Endodermal cell (in vitro differentiated cells): ENCODE measurements at regions not wholly inside any gene's neighbourhood (a gene's known extent, or its start where the extent isn't known, plus 50 kb on each side); places are given as distances from the start of the nearest gene placed in this dataset.

Source experiments
- DNase-seq: peaks from one replicate; pipeline ENCODE4 v3.0.0-alpha.2; 2017
- H3K27ac ChIP-seq: 2 replicates; pipeline ENCODE4 v1.5.1; 2013; ENCODE audit warnings: mild to moderate bottlenecking, low read depth, low read length, moderate library complexity
- H3K27me3 ChIP-seq: 2 replicates; pipeline ENCODE4 v1.6.1; 2013; ENCODE audit warnings: mild to moderate bottlenecking, low read length, moderate library complexity; ENCODE audit not compliant: insufficient read depth, control insufficient read depth, poor library complexity, severe bottlenecking
- H3K36me3 ChIP-seq: 2 replicates; pipeline ENCODE4 v1.7.0; 2013; ENCODE audit warnings: mild to moderate bottlenecking, low read length, moderate library complexity; ENCODE audit not compliant: control insufficient read depth, insufficient read depth
- H3K4me1 ChIP-seq: one replicate; pipeline ENCODE4 v1.7.0; 2013; ENCODE audit warnings: low read length; ENCODE audit not compliant: control insufficient read depth, insufficient read depth
- H3K4me3 ChIP-seq: 2 replicates; pipeline ENCODE4 v1.5.1; 2013; ENCODE audit warnings: mild to moderate bottlenecking, low read length, moderate library complexity
- H3K9ac ChIP-seq: 2 replicates; pipeline ENCODE4 v1.6.1; 2013; ENCODE audit warnings: mild to moderate bottlenecking, low read length, moderate library complexity; ENCODE audit not compliant: poor library complexity, severe bottlenecking; ENCODE audit errors: extremely low read depth
- H3K9me3 ChIP-seq: 2 replicates; pipeline ENCODE4 v1.6.1; 2013; ENCODE audit warnings: mild to moderate bottlenecking, low read length, moderate library complexity; ENCODE audit not compliant: control insufficient read depth
- H3K27ac Mint-ChIP-seq: 2 replicates; pipeline ENCODE4 v1.8.0; 2020; ENCODE audit warnings: mixed read lengths
- H3K27me3 Mint-ChIP-seq: 2 replicates; pipeline ENCODE4 v1.8.0; 2021; ENCODE audit warnings: mild to moderate bottlenecking, mixed read lengths; ENCODE audit not compliant: insufficient read depth
- H3K36me3 Mint-ChIP-seq: 2 replicates; pipeline ENCODE4 v1.8.0; 2020; ENCODE audit warnings: low read depth, mixed read lengths
- H3K4me1 Mint-ChIP-seq: 2 replicates; pipeline ENCODE4 v1.8.0; 2020; ENCODE audit warnings: mixed read lengths
- H3K4me3 Mint-ChIP-seq: 2 replicates; pipeline ENCODE4 v1.8.0; 2020; ENCODE audit warnings: mild to moderate bottlenecking, moderate library complexity, mixed read lengths
- H3K9me3 Mint-ChIP-seq: 2 replicates; pipeline ENCODE4 v1.8.0; 2020; ENCODE audit warnings: mild to moderate bottlenecking, mixed read lengths
- WGBS, 2 experiments: methylation state at CpG; one replicate each; pipeline versions ENCODE4 v1.1.5 to v1.1.7; 2013; ENCODE audit warnings: missing lambda C conversion rate in 2 of 2, mixed read lengths in 1 of 2; ENCODE audit not compliant: insufficient coverage in 1 of 2, insufficient read length in 1 of 2; 5-methylcytosine and 5-hydroxymethylcytosine counted together
- TF ChIP-seq, protein P1 (sequence below): fragments of 200-600 bp; sonication (generic); conservative IDR thresholded peaks from 2 replicates; pipeline ENCODE4 v1.5.0; 2021; ENCODE audit warnings: antibody characterized with exemption, mild to moderate bottlenecking

DNA sequence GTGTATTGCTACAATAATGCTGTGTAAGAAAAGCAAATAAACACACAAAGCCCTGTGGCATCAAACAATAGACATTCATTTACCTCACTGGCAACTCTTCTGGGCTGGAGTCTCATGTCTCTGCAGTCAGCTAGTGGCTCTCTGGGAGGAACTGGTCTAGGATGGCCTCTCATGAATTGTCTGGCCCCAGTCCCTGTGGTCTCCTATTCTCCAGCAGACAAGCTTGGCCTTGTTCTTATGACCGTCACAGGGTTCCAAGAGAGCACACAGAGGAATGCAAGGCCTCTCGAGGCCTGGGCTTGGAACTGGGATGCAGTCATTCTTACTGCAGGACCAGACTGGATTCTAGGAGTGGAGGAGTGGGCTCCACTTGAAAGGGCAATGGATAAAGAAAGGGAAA is 141.2 kb upstream of the NTM start:
- peaks cover 11% of the 10 kb centered on the region for H3K4me1 Mint-ChIP-seq
- peaks cover 13% of the 10 kb centered on the region for H3K27me3 ChIP-seq

DNA sequence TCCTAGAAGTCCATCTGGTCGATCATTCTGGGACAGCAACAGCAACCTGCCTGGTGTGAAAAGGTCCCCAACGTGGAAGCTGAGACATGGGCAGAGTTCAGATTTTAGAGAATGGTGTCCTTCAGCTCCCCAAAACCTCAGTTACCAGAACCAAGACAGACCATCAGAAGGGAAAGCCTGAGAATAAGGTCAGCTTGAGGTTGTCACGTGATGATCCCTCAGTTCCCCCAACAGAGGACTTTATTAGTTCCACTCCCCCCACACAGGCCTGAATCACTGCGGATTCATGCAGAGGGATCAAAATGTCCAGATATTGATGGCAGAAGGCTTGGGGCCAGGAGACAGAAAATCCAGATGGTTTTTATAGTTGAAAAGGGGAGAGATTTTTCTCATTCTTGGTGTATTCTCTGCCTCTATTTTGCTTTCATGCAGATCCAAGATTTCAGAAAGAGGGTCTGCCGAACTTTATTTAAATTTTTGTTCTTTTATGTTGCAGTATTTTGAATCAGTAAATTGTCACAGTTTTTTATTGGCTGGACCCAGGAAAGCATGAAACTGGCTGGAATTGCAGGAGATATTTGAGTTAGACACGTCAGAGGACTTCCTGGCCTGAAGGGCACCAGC is 139.0 kb upstream of the NTM start:
- H3K27ac ChIP-seq: no peak overlapping the region
- Mint-ChIP-seq H3K9me3 (no peaks in the 10 kb centered on the region), H3K4me1 (peaks cover 12% of the 10 kb centered on the region), H3K4me3 (no peak overlapping the region), H3K27ac (no peak overlapping the region), H3K36me3 (no peaks in the 10 kb centered on the region), H3K27me3 (peaks cover 3% of the 10 kb centered on the region)
- H3K4me3 ChIP-seq: no peak overlapping the region
- TF ChIP-seq, protein P1, sequence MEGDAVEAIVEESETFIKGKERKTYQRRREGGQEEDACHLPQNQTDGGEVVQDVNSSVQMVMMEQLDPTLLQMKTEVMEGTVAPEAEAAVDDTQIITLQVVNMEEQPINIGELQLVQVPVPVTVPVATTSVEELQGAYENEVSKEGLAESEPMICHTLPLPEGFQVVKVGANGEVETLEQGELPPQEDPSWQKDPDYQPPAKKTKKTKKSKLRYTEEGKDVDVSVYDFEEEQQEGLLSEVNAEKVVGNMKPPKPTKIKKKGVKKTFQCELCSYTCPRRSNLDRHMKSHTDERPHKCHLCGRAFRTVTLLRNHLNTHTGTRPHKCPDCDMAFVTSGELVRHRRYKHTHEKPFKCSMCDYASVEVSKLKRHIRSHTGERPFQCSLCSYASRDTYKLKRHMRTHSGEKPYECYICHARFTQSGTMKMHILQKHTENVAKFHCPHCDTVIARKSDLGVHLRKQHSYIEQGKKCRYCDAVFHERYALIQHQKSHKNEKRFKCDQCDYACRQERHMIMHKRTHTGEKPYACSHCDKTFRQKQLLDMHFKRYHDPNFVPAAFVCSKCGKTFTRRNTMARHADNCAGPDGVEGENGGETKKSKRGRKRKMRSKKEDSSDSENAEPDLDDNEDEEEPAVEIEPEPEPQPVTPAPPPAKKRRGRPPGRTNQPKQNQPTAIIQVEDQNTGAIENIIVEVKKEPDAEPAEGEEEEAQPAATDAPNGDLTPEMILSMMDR: no peak
- no peaks in the 10 kb centered on the region for H3K9me3 ChIP-seq
- no peaks in the 10 kb centered on the region for H3K36me3 ChIP-seq
- H3K4me1 ChIP-seq: no peaks in the 10 kb centered on the region
- 92 to 100% methylated on average over 1 to 6 of the region's 6 CpGs for WGBS, 2 experiments
- no peak for DNase-seq
- no peaks in the 10 kb centered on the region for H3K27me3 ChIP-seq
- H3K9ac ChIP-seq: no peak overlapping the region

More for the DNA sequence above, 141.2 kb upstream of the NTM start:
- H3K27ac ChIP-seq: no peak overlapping the region
- no peak overlapping the region for H3K4me3 ChIP-seq
- TF ChIP-seq, protein P1: no peak
- 80 to 89% methylated on average over 2 of the region's 2 CpGs for WGBS, 2 experiments
- Mint-ChIP-seq H3K36me3 (no peaks in the 10 kb centered on the region), H3K27ac (no peak overlapping the region), H3K4me3 (no peak overlapping the region), H3K9me3 (peaks cover 4% of the 10 kb centered on the region), H3K27me3 (peaks cover 6% of the 10 kb centered on the region)
- no peak for DNase-seq
- H3K9ac ChIP-seq: no peak overlapping the region
- no peaks in the 10 kb centered on the region for H3K36me3 ChIP-seq
- H3K4me1 ChIP-seq: peaks cover 4% of the 10 kb centered on the region
- no peaks in the 10 kb centered on the region for H3K9me3 ChIP-seq

DNA sequence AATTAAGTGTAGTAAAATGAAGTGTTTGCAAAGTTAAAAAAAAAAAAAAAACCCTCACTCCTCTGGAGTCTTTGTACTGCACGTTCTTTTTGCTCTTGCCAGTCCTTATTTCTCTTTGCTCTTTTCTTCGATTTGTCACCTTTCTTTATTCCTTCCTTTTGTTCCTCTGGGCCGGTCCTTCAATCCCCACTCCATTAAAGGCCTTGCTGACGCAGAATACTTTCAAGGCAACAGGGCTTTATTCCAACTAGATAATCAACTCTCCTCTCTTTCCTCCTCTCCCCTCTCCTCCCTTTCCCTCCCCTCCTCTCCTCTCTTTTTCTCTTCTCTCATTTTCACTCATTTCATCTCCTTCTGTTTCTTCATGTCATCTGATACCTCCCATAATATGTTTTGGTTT is 138.2 kb upstream of the NTM start:
- 93 to 94% methylated on average over 4 of the region's 4 CpGs for WGBS, 2 experiments
- Mint-ChIP-seq H3K27me3 (peaks cover 3% of the 10 kb centered on the region), H3K36me3 (no peaks in the 10 kb centered on the region), H3K4me3 (no peak overlapping the region), H3K4me1 (peaks cover 12% of the 10 kb centered on the region), H3K9me3 (no peaks in the 10 kb centered on the region), H3K27ac (no peak overlapping the region)
- H3K4me3 ChIP-seq: no peak overlapping the region
- no peaks in the 10 kb centered on the region for H3K27me3 ChIP-seq
- no peak overlapping the region for H3K27ac ChIP-seq
- TF ChIP-seq, protein P1: no peak
- no peaks in the 10 kb centered on the region for H3K36me3 ChIP-seq
- no peak for DNase-seq
- no peaks in the 10 kb centered on the region for H3K4me1 ChIP-seq
- no peak overlapping the region for H3K9ac ChIP-seq
- H3K9me3 ChIP-seq: no peaks in the 10 kb centered on the region
